Central memory CD8-positive, alpha-beta T cell (primary cell): ENCODE measurements at regions not wholly inside any gene's neighbourhood (a gene's known extent, or its start where the extent isn't known, plus 50 kb on each side); places are given as distances from the start of the nearest gene placed in this dataset.

Experiments used
- ATAC-seq: fragments of 150-1000 bp; cut with Tn5 transposase; replicated peaks from 2 replicates; pipeline ENCODE4 v1.10.0; 2022; ENCODE audit warnings: mild to moderate bottlenecking, moderate FRiP score, moderate number of reproducible peaks; ENCODE audit not compliant: poor library complexity, severe bottlenecking; ENCODE audit errors: extremely low read depth
- DNase-seq, 2 donors: peaks; one replicate each; pipeline ENCODE4 v3.0.0; 2021; ENCODE audit warnings: low spot score in 2 of 2
- H3K27ac Mint-ChIP-seq: one replicate; pipeline ENCODE4 v1.8.0; 2022; ENCODE audit warnings: low read depth, mild to moderate bottlenecking, moderate library complexity, mixed read lengths
- H3K27me3 Mint-ChIP-seq: one replicate; pipeline ENCODE4 v1.8.0; 2022; ENCODE audit warnings: mixed read lengths
- H3K36me3 Mint-ChIP-seq: one replicate; pipeline ENCODE4 v1.8.0; 2022; ENCODE audit warnings: mild to moderate bottlenecking, moderate library complexity, mixed read lengths; ENCODE audit not compliant: insufficient read depth
- H3K4me1 Mint-ChIP-seq: one replicate; pipeline ENCODE4 v1.8.0; 2022; ENCODE audit warnings: mixed read lengths
- H3K4me3 Mint-ChIP-seq: one replicate; pipeline ENCODE4 v1.8.0; 2022; ENCODE audit warnings: mild to moderate bottlenecking, moderate library complexity, mixed read lengths
- H3K9me3 Mint-ChIP-seq: one replicate; pipeline ENCODE4 v1.8.0; 2022; ENCODE audit warnings: mixed read lengths

DNA sequence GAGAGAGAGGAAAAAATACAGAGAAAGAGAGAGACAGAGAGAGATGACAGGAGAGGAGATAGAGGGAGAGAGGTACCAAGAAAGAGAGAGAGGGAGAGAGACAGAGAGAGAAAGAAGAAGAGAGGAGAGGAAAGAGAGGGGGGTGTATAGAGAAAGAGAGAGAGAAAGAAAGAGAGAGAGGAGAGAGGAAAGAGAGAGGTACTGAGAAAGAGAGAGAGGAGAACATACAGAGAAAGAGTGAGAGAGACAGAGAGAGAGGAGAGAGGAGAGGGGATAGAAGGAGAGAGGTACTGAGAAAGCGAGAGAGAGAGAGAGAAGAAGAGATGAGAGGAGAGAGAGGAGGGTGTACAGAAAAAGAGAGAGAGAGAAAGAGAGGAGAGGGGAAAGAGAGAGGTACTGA is 269.4 kb downstream of the CRLF2 start:
- Mint-ChIP-seq H3K36me3 (no peaks in the 10 kb centered on the region), H3K9me3 (peaks cover 24% of the 10 kb centered on the region), H3K27ac (no peak overlapping the region), H3K4me1 (no peaks in the 10 kb centered on the region), H3K27me3 (no peaks in the 10 kb centered on the region), H3K4me3 (no peak overlapping the region)
- DNase-seq (no peak), ATAC-seq (no peak)

DNA sequence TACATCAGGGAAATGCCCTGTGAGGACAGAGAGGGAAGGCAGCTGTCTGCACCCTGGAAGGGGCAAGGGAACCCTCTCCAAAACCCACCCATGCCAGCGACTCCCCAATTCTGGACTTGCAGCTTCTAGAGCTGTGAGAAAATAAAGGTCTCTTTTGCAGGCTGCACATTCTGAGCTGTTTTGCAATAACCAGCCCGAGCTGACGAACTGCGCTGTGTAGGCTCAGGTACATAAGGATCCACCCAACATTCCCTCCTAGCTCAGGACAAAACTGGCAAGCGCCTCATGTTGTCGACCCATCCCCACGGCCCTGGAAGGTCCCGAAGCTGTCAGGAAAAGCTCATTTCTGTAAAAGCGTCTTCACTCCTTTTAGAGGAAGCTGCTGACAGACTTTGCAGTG is 271.8 kb downstream of the CRLF2 start:
- peaks cover 24% of the 10 kb centered on the region for H3K9me3 Mint-ChIP-seq
- no peaks in the 10 kb centered on the region for H3K36me3 Mint-ChIP-seq
- no peaks in the 10 kb centered on the region for H3K27me3 Mint-ChIP-seq
- no peaks in the 10 kb centered on the region for H3K4me1 Mint-ChIP-seq
- no peak overlapping the region for H3K27ac Mint-ChIP-seq
- ATAC-seq (no peak), DNase-seq (no peak)
- H3K4me3 Mint-ChIP-seq = no peak overlapping the region

DNA sequence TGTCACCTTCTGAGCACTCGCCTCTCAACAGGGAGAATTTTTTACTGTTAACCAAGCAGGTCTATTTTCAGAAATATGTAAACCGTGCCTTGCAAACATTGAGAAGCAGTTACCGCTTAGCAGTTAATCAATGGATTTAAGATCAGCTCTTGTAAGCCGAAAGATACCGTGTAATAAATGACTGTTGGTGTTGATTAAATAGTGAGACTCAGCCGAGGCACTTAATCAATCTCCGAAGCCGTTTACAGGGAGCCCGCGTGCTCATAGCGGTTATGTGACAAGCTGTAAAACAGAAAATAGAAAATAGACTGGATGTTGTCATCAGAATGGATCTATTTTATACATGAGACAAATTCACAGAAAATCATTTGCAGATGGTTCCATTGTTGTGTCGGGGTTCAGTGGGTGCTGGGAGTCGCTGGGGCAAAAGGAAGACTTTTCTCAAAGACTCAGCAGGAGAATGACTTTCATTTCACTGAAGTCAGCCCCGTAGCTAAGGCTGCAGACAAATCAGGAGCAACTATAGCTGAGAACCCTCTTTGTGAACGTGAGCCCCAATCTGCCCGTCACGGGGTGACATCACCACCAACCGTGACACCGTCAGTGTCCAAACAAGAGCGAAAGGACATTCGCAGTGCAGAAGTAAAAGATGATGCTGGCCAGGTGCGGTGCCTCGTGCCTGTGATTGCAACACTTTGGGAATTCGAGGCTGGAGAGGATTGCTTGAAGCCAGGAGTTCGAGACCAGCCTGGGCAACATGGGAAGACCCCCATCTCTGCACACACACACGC is 275.3 kb downstream of the CRLF2 start:
- Mint-ChIP-seq H3K27me3 (no peaks in the 10 kb centered on the region), H3K36me3 (no peaks in the 10 kb centered on the region), H3K9me3 (peaks cover 14% of the 10 kb centered on the region), H3K4me1 (no peaks in the 10 kb centered on the region), H3K27ac (no peak overlapping the region), H3K4me3 (no peak overlapping the region)
- no peak for ATAC-seq
- DNase-seq = no peak

DNA sequence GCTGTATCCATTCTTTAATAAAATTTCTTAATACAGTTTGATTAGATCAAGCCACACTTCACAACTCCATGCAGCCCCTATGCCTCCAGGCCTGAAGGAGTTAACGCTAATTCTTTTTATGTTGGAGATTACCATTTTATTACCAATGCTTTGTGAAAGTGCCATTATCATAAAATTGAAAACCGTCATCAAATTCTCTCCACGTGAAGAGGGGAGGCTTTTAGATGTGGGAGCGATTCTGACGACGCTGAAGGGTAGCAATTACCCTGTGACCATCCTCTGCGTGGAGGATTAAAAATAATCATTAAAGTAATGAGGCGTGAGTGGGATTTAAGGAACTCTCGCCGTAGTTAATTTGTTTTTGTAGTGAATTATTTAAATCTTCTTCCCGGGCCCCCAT is 278.8 kb downstream of the CRLF2 start:
- no peaks in the 10 kb centered on the region for H3K9me3 Mint-ChIP-seq
- H3K36me3 Mint-ChIP-seq = no peaks in the 10 kb centered on the region
- no peaks in the 10 kb centered on the region for H3K4me1 Mint-ChIP-seq
- H3K4me3 Mint-ChIP-seq = no peak overlapping the region
- ATAC-seq = no peak
- no peaks in the 10 kb centered on the region for H3K27me3 Mint-ChIP-seq
- DNase-seq = no peak
- H3K27ac Mint-ChIP-seq = no peak overlapping the region

DNA sequence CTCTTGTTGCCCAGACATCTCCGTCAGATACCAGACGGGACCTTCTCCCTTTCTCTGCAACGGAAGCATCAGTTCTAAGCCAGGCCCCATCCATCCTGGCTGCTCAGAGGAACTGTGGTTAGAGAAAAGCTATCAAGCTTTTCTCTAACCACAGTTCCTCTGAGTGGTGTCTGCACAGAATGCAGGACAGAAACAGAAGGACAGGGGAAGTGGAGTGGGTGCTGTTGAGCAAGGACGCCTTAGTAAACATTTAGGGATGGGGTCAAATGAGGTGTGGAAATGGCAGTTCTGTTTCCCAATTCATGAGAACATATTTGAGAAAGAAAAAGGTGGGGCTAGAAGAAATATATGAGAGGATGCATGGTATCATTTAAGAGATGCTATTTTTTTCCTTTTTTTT is 283.8 kb downstream of the CRLF2 start:
- H3K4me1 Mint-ChIP-seq = no peaks in the 10 kb centered on the region
- H3K4me3 Mint-ChIP-seq = no peak overlapping the region
- H3K36me3 Mint-ChIP-seq = no peaks in the 10 kb centered on the region
- H3K27me3 Mint-ChIP-seq = no peaks in the 10 kb centered on the region
- ATAC-seq (no peak), DNase-seq (peak in 1 of 2 donors; percentile 6)
- H3K27ac Mint-ChIP-seq = no peak overlapping the region
- H3K9me3 Mint-ChIP-seq = no peaks in the 10 kb centered on the region

DNA sequence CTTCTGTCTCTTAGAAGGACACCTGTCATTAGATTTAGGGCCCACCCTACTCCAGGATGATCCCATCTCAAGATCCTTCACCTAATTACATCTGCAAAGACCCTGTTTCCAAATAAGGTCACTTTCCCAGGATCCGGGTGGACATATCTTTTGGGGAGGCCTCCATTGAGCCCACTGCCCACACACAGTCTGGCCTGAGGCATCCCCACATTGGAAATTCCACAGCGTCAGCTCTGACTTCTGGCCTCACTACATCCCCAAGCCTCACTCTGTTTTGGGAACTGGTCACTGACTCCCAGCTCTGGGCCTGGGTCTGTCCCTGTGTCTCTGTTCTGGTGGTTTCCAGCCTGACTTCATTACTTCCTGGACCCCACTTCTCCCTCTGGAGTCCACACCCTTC is 285.5 kb downstream of the CRLF2 start:
- Mint-ChIP-seq H3K9me3 (no peaks in the 10 kb centered on the region), H3K4me1 (no peaks in the 10 kb centered on the region), H3K27me3 (no peaks in the 10 kb centered on the region), H3K27ac (no peak overlapping the region), H3K36me3 (no peaks in the 10 kb centered on the region), H3K4me3 (no peak overlapping the region)
- peak in 1 of 2 donors; percentile 6 for DNase-seq
- ATAC-seq = no peak

DNA sequence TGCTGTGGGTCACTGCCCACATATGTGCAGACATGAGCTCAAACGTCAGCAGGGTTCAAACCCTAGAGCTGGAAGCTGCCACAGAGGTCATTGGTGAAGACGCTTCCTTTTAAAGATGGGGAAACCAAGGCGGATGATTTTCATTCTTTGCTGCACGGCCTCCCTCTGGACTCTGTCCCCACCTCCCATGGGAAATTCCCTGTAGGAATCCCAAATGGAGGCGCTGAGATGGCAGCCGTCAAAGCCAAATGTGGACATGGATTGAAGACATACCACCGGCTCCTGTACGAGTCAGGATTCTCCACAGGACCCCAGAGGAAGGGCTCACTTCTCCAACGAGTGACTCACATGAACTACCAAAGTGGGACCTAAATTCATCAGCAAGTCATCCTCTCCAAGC is 286.4 kb downstream of the CRLF2 start:
- peak in 1 of 2 donors; percentile 6 for DNase-seq
- Mint-ChIP-seq H3K36me3 (no peaks in the 10 kb centered on the region), H3K27ac (no peak overlapping the region), H3K9me3 (no peaks in the 10 kb centered on the region), H3K27me3 (no peaks in the 10 kb centered on the region), H3K4me1 (no peaks in the 10 kb centered on the region), H3K4me3 (no peak overlapping the region)
- no peak for ATAC-seq

DNA sequence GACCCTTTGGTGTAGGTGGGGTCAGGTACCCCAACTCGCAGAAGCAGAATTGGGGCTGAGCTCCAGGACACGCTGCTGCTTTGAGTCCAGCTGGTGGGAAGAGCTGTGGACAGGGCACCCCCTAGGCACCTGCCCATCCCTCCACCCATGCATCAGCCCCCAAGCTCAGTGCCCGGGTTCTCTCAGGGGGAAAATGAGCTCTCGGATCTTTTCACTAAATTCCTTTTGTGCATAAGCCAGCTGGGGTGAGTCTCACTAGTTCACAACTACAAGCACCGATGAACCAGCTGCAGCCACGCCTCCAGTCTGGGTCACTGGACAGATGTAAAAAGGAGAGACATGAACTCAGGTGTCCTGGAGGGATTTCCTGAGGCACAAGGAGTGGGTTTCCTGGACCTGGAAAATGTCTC is 286.8 kb downstream of the CRLF2 start:
- H3K4me3 Mint-ChIP-seq = no peak overlapping the region
- H3K36me3 Mint-ChIP-seq = no peaks in the 10 kb centered on the region
- ATAC-seq (no peak), DNase-seq (peak in 1 of 2 donors; percentile 7)
- H3K9me3 Mint-ChIP-seq = no peaks in the 10 kb centered on the region
- no peaks in the 10 kb centered on the region for H3K27me3 Mint-ChIP-seq
- no peak overlapping the region for H3K27ac Mint-ChIP-seq
- H3K4me1 Mint-ChIP-seq = no peaks in the 10 kb centered on the region

DNA sequence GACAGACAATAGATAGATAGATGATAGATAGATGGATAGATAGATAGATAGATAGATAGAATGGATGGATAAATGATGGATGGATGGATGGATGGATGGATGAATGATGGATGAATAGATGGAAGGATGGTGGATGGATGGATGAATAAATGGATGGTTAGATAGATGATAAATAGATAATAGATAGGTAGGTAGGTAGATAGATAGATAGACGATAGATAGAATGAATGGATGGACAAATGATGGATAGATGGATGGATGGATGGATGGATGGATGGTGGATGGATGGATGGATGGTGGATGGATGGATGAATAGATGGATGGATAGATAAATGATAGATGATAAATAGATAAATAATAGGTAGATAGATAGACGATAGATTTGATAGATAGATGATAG is 287.4 kb downstream of the CRLF2 start:
- Mint-ChIP-seq H3K27me3 (no peaks in the 10 kb centered on the region), H3K9me3 (no peaks in the 10 kb centered on the region), H3K4me3 (no peak overlapping the region), H3K36me3 (no peaks in the 10 kb centered on the region), H3K4me1 (no peaks in the 10 kb centered on the region), H3K27ac (no peak overlapping the region)
- ATAC-seq = no peak
- DNase-seq = no peak

DNA sequence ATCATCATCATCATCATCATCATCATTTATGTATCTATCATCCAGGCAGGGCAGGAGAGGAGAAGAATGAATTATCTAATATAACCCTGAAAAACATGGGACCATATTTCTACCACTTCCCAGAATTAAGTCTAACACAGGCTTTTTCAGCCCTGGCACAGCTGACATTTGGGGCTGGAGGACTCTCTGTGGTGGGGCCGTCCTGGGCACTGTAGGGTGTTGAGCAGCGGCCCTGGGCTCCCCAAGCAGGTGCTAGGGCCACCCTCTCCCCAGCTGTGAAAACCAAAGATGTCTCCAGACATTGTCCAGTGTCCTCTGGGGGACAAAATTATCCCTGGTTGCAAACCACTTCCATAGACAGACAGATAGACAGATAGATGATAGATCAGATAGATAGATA is 288.4 kb downstream of the CRLF2 start:
- no peaks in the 10 kb centered on the region for H3K27me3 Mint-ChIP-seq
- H3K27ac Mint-ChIP-seq = no peak overlapping the region
- no peak overlapping the region for H3K4me3 Mint-ChIP-seq
- H3K9me3 Mint-ChIP-seq = peaks cover 4% of the 10 kb centered on the region
- DNase-seq (peak in 1 of 2 donors; percentile 7), ATAC-seq (no peak)
- no peaks in the 10 kb centered on the region for H3K4me1 Mint-ChIP-seq
- H3K36me3 Mint-ChIP-seq = no peaks in the 10 kb centered on the region

DNA sequence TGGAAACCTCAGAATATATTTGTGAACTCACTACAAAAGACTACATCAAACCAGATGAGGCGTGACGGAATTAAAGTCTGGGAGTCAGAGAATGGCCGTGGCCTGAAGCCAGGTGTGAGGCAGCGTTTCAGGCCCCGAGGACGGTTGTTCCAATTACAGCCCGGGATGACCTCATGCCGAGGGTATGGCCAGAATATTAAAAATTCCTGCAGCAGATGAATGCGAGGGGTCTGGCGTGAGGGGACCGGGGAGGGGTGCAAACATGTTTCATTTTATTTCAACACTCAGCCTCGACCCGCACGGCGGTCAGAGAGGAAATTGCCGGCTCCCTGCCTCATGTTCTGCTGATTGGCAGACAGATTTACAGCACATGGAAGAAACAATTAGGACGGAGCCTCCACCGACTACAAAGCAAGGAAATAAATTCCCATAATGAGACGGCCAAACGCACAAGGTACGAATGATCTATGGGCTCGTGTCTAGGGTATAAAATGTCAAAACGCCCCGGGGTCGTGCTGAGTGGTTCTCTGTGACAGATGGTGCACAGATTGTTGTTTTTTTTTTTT is 289.7 kb downstream of the SHOX start:
- DNase-seq (no peak), ATAC-seq (no peak)
- H3K4me3 Mint-ChIP-seq = no peak overlapping the region
- no peaks in the 10 kb centered on the region for H3K4me1 Mint-ChIP-seq
- no peaks in the 10 kb centered on the region for H3K27me3 Mint-ChIP-seq
- no peak overlapping the region for H3K27ac Mint-ChIP-seq
- H3K9me3 Mint-ChIP-seq = peaks cover 4% of the 10 kb centered on the region
- H3K36me3 Mint-ChIP-seq = peaks cover 2% of the 10 kb centered on the region

DNA sequence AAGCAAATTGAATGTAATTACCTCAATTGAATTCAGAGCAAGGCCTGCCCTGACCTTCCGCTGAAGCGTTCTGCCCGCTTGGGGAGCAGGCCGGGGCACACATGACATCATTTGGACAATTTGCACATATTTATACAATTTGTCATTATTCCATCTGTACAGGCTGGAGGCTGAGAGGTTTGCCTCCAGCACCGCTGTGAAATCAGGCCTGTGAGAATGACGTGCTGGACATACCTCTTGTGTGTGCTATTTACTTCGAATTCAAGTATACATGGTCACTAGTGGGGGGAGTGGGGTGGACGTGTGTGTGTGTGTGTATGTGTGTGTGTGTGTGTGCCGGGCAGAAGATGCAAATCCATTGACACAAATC is 285.6 kb downstream of the SHOX start:
- Mint-ChIP-seq H3K27me3 (no peaks in the 10 kb centered on the region), H3K36me3 (peaks cover 4% of the 10 kb centered on the region), H3K4me3 (no peak overlapping the region), H3K4me1 (no peaks in the 10 kb centered on the region), H3K9me3 (peaks cover 10% of the 10 kb centered on the region), H3K27ac (no peak overlapping the region)
- ATAC-seq (no peak), DNase-seq (no peak)

DNA sequence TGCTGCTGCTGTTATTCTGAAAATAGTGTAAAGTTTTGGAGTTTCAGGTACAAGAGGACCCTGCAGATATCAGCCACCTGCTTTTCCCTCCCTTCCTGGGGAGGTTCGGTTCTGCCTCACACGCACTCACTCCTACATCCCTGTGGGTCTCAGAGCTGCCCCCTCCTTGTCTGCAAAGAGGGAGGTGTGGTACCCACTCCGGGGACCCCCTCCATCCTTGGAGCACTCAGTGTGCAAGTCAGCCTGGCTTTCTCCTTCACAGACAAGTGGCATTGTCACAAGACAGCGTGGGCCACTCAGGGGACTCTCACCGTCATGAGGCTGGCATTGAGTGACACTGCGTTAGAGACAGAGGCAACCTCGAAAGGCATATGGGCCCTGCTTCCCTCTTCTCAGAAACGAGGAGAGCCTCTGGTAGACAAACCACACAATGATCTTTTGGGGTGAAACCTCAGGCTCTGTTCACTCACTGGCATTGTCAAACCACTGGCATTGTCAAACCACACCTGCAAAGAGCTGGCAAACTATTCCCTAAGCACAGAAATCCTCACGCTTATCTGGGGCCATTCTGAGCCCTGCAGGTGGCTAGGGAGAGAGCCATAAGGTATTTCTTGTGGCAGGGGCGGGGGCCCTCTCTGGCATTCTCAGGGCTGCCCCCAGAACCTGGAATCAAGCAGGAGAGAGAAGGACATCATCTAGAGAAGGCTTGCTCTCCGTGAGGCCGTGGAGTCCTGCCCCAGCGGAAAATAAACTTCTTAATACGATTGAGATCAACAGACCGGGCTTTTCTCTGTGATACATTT is 285.0 kb downstream of the SHOX start:
- ATAC-seq = peak; percentile 54
- no peaks in the 10 kb centered on the region for H3K27me3 Mint-ChIP-seq
- peaks cover 4% of the 10 kb centered on the region for H3K36me3 Mint-ChIP-seq
- DNase-seq = no peak
- no peak overlapping the region for H3K4me3 Mint-ChIP-seq
- peaks cover 10% of the 10 kb centered on the region for H3K9me3 Mint-ChIP-seq
- no peak overlapping the region for H3K27ac Mint-ChIP-seq
- no peaks in the 10 kb centered on the region for H3K4me1 Mint-ChIP-seq
